Ovary (tissue), 3 donors: ENCODE measurements at regions not wholly inside any gene's neighbourhood (a gene's known extent, or its start where the extent isn't known, plus 50 kb on each side); places are given as distances from the start of the nearest gene placed in this dataset.

Source experiments
- EP300 ChIP-seq: sonication (generic); formaldehyde crosslinking; IDR thresholded peaks from one replicate; pipeline ENCODE4 v1.6.1; 2017; ENCODE audit warnings: antibody characterized with exemption
- POLR2A ChIP-seq: fragments of 450-650 bp; IDR thresholded peaks from one replicate; pipeline ENCODE4 v1.6.1; 2017; ENCODE audit warnings: antibody characterized with exemption, mild to moderate bottlenecking, moderate library complexity
- TF ChIP-seq, protein P1 (sequence below), 3 donors: fragments of 450-650 bp in 2 of 3; fragments of 200-600 bp in 1 of 3; IDR thresholded peaks; one replicate each; pipeline versions ENCODE4 v1.5.1 to v1.8.0; 2016 to 2022; ENCODE audit warnings: antibody characterized with exemption in 3 of 3, mild to moderate bottlenecking in 1 of 3
- donor health status: DM: no; HTN: no; CAD: no.

- TF ChIP-seq, protein P1, sequence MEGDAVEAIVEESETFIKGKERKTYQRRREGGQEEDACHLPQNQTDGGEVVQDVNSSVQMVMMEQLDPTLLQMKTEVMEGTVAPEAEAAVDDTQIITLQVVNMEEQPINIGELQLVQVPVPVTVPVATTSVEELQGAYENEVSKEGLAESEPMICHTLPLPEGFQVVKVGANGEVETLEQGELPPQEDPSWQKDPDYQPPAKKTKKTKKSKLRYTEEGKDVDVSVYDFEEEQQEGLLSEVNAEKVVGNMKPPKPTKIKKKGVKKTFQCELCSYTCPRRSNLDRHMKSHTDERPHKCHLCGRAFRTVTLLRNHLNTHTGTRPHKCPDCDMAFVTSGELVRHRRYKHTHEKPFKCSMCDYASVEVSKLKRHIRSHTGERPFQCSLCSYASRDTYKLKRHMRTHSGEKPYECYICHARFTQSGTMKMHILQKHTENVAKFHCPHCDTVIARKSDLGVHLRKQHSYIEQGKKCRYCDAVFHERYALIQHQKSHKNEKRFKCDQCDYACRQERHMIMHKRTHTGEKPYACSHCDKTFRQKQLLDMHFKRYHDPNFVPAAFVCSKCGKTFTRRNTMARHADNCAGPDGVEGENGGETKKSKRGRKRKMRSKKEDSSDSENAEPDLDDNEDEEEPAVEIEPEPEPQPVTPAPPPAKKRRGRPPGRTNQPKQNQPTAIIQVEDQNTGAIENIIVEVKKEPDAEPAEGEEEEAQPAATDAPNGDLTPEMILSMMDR (IDR thresholded peaks at IDR 0.05): no peak
- TF ChIP-seq EP300 (no peak), POLR2A (no peak)
Measured at GRCh38 chr7:34277803-34278199, 372.5 kb downstream of the BMPER start.
